Transverse colon (tissue), 4 donors: ENCODE measurements at regions not wholly inside any gene's neighbourhood (a gene's known extent, or its start where the extent isn't known, plus 50 kb on each side); places are given as distances from the start of the nearest gene placed in this dataset.

Experiments used
- CTCF ChIP-seq, 5 experiments: fragments of 200-600 bp in 3 of 5; fragments of 450-650 bp in 2 of 5; sonication (generic) in 3 of 5; IDR thresholded peaks; 1 replicate in 2 of 5; 2 replicates in 3 of 5; pipeline ENCODE4 v1.5.1; 2016 to 2017; ENCODE audit warnings: antibody characterized with exemption in 5 of 5, inconsistent platforms in 3 of 5, mild to moderate bottlenecking in 2 of 5, moderate library complexity in 1 of 5
- EP300 ChIP-seq: sonication (generic); formaldehyde crosslinking; IDR thresholded peaks from one replicate; pipeline ENCODE4 v1.6.1; 2017; ENCODE audit warnings: antibody characterized with exemption, low read depth
- POLR2A ChIP-seq: fragments of 450-650 bp; IDR thresholded peaks from one replicate; pipeline ENCODE4 v1.6.1; 2016; ENCODE audit warnings: antibody characterized with exemption, mild to moderate bottlenecking, moderate library complexity
- POLR2AphosphoS5 ChIP-seq, 3 donors: sonication (generic); formaldehyde crosslinking; IDR thresholded peaks; one replicate each; pipeline ENCODE4 v1.6.1; 2016; ENCODE audit warnings: antibody characterized with exemption in 3 of 3

DNA sequence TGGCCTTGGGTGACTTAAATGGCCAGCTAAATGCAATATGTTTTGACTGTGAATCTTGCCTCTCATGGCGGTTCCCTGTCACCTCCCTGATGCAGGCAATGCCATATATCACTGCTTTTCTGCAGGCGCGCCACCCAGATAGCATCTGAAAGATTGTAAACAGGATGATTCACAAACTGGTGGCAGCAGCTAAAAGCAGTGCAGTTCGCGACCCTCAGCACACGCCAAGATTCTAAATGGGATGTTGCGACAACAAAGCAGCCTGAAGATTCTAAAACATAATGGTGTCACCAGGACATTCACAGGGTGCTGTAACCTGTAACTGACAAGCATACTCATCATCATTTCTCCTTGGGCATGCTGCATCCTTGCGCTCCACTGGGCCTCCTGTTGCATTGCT lies 440.4 kb upstream of the CADM1 start:
- no peak for TF ChIP-seq POLR2A
- no peak for TF ChIP-seq CTCF (IDR thresholded peaks at IDR 0.05)
- no peak for TF ChIP-seq POLR2AphosphoS5 (IDR thresholded peaks at IDR 0.05)
- TF ChIP-seq EP300 = no peak
